ENCODE measurements at regions not wholly inside any gene's neighbourhood (a gene's known extent, or its start where the extent isn't known, plus 50 kb on each side); places are given as distances from the start of the nearest gene placed in this dataset.
"Not testable (repeated sequence)": the region's sequence is repeated elsewhere in the genome, so short reads cannot be mapped to it uniquely, and the experiment has no call there.

- Mint-ChIP-seq H3K36me3 (ENCODE audit: low read depth) (no peaks in the 10 kb centered on the region), H3K9me3 (peaks cover 38% of the 10 kb centered on the region), H3K4me3 (no peak overlapping the region), H3K27me3 (ENCODE audit: insufficient read depth) (no peaks in the 10 kb centered on the region), H3K4me1 (no peaks in the 10 kb centered on the region), H3K27ac (no peak overlapping the region)
- H3K27me3 ChIP-seq (ENCODE audit: control insufficient read depth, insufficient read depth, low read length, poor library complexity, severe bottlenecking): no peaks in the 10 kb centered on the region
- peak; percentile 46 for TF ChIP-seq CTCF (conservative IDR thresholded peaks at IDR 0.05)
- DNase-seq: peak; percentile 50
- H3K4me1 ChIP-seq (ENCODE audit: control insufficient read depth, insufficient read depth, low read length): no peaks in the 10 kb centered on the region
- H3K36me3 ChIP-seq (ENCODE audit: control insufficient read depth, insufficient read depth, low read length): no peaks in the 10 kb centered on the region
- no peak overlapping the region for H3K27ac ChIP-seq (ENCODE audit: low read depth, low read length)
- no peak overlapping the region for H3K4me3 ChIP-seq (ENCODE audit: low read length)
- no peak overlapping the region for H3K9ac ChIP-seq (ENCODE audit: extremely low read depth, low read length, poor library complexity, severe bottlenecking)
- WGBS, 2 experiments (ENCODE audit: insufficient coverage in 1 of 2, insufficient read length in 1 of 2): 83 to 90% methylated on average over 3 to 6 of the region's 6 CpGs
- H3K9me3 ChIP-seq (ENCODE audit: control insufficient read depth, low read length): peaks cover 25% of the 10 kb centered on the region
Observed at GRCh38 chr6:141195251-141195832, 937.4 kb upstream of the GJE1 start.

- H3K4me1 Mint-ChIP-seq: no peaks in the 10 kb centered on the region
- H3K27ac Mint-ChIP-seq: no peak overlapping the region
- 82% methylated on average over 9 of the region's 9 CpGs; no CpG with 5 or more reads in 1 of the 2 experiments for WGBS, 2 experiments (ENCODE audit: insufficient coverage in 1 of 2, insufficient read length in 1 of 2)
- no peak for TF ChIP-seq CTCF (conservative IDR thresholded peaks at IDR 0.05)
- no peak for DNase-seq
- Histone ChIP-seq H3K9me3 (ENCODE audit: control insufficient read depth, low read length) (no peaks in the 10 kb centered on the region), H3K4me3 (ENCODE audit: low read length) (no peak overlapping the region), H3K9ac (ENCODE audit: extremely low read depth, low read length, poor library complexity, severe bottlenecking) (no peak overlapping the region), H3K36me3 (ENCODE audit: control insufficient read depth, insufficient read depth, low read length) (no peaks in the 10 kb centered on the region), H3K27me3 (ENCODE audit: control insufficient read depth, insufficient read depth, low read length, poor library complexity, severe bottlenecking) (no peaks in the 10 kb centered on the region), H3K4me1 (ENCODE audit: control insufficient read depth, insufficient read depth, low read length) (no peaks in the 10 kb centered on the region), H3K27ac (ENCODE audit: low read depth, low read length) (no peak overlapping the region)
- H3K36me3 Mint-ChIP-seq (ENCODE audit: low read depth): no peaks in the 10 kb centered on the region
- no peak overlapping the region for H3K4me3 Mint-ChIP-seq
- no peaks in the 10 kb centered on the region for H3K27me3 Mint-ChIP-seq (ENCODE audit: insufficient read depth)
- H3K9me3 Mint-ChIP-seq: peaks cover 32% of the 10 kb centered on the region
Observed at GRCh38 chr6:141183368-141183767, 949.4 kb upstream of the GJE1 start.

GRCh38 chr6:141175458-141175857 is 957.3 kb upstream of the GJE1 start:
- H3K4me1 Mint-ChIP-seq: not testable (repeated sequence)
- 89 to 92% methylated on average over 1 to 4 of the region's 5 CpGs for WGBS, 2 experiments (ENCODE audit: insufficient coverage in 1 of 2, insufficient read length in 1 of 2)

GRCh38 chr6:141174932-141175331 is 957.8 kb upstream of the GJE1 start:
- Mint-ChIP-seq H3K36me3 (ENCODE audit: low read depth) (peaks cover 5% of the 10 kb centered on the region), H3K9me3 (peaks cover 18% of the 10 kb centered on the region), H3K27ac (no peak overlapping the region), H3K27me3 (ENCODE audit: insufficient read depth) (no peaks in the 10 kb centered on the region), H3K4me1 (no peaks in the 10 kb centered on the region), H3K4me3 (no peak overlapping the region)
- Histone ChIP-seq H3K27me3 (ENCODE audit: control insufficient read depth, insufficient read depth, low read length, poor library complexity, severe bottlenecking) (no peaks in the 10 kb centered on the region), H3K9me3 (ENCODE audit: control insufficient read depth, low read length) (no peaks in the 10 kb centered on the region), H3K9ac (ENCODE audit: extremely low read depth, low read length, poor library complexity, severe bottlenecking) (no peak overlapping the region), H3K27ac (ENCODE audit: low read depth, low read length) (no peak overlapping the region), H3K4me1 (ENCODE audit: control insufficient read depth, insufficient read depth, low read length) (no peaks in the 10 kb centered on the region), H3K4me3 (ENCODE audit: low read length) (no peak overlapping the region), H3K36me3 (ENCODE audit: control insufficient read depth, insufficient read depth, low read length) (no peaks in the 10 kb centered on the region)
- TF ChIP-seq CTCF (conservative IDR thresholded peaks at IDR 0.05): no peak
- 84 to 94% methylated on average over 5 to 18 of the region's 18 CpGs for whole genome bisulfite sequencing, 2 experiments (ENCODE audit: insufficient coverage in 1 of 2, insufficient read length in 1 of 2)
- no peak for DNase-seq

More at GRCh38 chr6:141175458-141175857, 957.3 kb upstream of the GJE1 start:
- H3K9ac ChIP-seq (ENCODE audit: extremely low read depth, low read length, poor library complexity, severe bottlenecking); H3K27ac Mint-ChIP-seq; H3K27ac ChIP-seq (ENCODE audit: low read depth, low read length); H3K27me3 ChIP-seq (ENCODE audit: control insufficient read depth, insufficient read depth, low read length, poor library complexity, severe bottlenecking); H3K27me3 Mint-ChIP-seq (ENCODE audit: insufficient read depth); DNase-seq; H3K4me3 ChIP-seq (ENCODE audit: low read length); H3K4me3 Mint-ChIP-seq; H3K4me1 ChIP-seq (ENCODE audit: control insufficient read depth, insufficient read depth, low read length); H3K36me3 ChIP-seq (ENCODE audit: control insufficient read depth, insufficient read depth, low read length); H3K36me3 Mint-ChIP-seq (ENCODE audit: low read depth); H3K9me3 ChIP-seq (ENCODE audit: control insufficient read depth, low read length): not testable (repeated sequence)
- H3K9me3 Mint-ChIP-seq: peaks cover 18% of the 10 kb centered on the region

All from endodermal cell (in vitro differentiated cells).